ENCODE measurements at regions not wholly inside any gene's neighbourhood (a gene's known extent, or its start where the extent isn't known, plus 50 kb on each side); places are given as distances from the start of the nearest gene placed in this dataset.

DNA sequence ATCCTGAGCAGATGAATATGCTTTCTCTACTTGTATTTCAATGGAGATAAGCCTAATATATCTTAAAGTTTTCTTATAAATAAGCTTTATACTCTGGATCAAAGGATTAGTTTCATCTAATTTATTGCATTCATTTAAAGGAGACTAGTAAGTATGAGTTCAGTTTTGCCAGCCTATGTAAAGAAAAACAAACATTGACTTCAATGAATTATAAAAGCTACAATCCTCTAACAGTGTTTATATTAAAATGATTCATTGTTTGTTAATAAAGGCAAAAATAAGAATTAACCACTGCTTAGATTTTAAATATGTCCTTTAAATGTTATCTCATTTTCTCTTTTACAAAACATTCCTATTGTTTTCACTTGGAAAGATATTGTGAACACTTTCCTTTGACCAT, 566.0 kb downstream of the EPHA4 start:
- no peak overlapping the region for H3K4me3 ChIP-seq (ENCODE audit: low read depth, low read length)
- TF ChIP-seq, protein P1, sequence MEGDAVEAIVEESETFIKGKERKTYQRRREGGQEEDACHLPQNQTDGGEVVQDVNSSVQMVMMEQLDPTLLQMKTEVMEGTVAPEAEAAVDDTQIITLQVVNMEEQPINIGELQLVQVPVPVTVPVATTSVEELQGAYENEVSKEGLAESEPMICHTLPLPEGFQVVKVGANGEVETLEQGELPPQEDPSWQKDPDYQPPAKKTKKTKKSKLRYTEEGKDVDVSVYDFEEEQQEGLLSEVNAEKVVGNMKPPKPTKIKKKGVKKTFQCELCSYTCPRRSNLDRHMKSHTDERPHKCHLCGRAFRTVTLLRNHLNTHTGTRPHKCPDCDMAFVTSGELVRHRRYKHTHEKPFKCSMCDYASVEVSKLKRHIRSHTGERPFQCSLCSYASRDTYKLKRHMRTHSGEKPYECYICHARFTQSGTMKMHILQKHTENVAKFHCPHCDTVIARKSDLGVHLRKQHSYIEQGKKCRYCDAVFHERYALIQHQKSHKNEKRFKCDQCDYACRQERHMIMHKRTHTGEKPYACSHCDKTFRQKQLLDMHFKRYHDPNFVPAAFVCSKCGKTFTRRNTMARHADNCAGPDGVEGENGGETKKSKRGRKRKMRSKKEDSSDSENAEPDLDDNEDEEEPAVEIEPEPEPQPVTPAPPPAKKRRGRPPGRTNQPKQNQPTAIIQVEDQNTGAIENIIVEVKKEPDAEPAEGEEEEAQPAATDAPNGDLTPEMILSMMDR (IDR thresholded peaks at IDR 0.05; ENCODE audit: borderline replicate concordance, insufficient read depth, low read depth, low read length): no peak

DNA sequence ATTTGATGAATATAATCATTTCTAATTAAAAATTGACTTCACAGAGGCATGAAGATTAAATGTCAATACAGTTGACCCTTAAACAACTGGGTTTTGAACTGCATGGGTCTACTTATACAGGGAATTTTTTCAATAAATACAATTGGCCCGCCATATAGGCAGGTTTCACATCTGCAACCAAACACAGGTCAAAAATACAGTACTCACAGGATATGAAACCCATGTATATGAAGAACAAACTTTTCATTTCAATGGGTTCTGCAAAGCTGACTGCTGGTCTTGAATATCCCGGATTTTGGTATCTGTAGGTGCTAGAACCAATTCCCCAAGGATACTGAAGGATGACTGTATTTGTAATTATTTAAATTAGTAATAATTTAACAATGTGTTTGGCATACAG, 555.6 kb downstream of the EPHA4 start:
- H3K4me3 ChIP-seq (ENCODE audit: low read depth, low read length): no peak overlapping the region
- TF ChIP-seq, protein P1 (IDR thresholded peaks at IDR 0.05; ENCODE audit: borderline replicate concordance, insufficient read depth, low read depth, low read length): no peak

DNA sequence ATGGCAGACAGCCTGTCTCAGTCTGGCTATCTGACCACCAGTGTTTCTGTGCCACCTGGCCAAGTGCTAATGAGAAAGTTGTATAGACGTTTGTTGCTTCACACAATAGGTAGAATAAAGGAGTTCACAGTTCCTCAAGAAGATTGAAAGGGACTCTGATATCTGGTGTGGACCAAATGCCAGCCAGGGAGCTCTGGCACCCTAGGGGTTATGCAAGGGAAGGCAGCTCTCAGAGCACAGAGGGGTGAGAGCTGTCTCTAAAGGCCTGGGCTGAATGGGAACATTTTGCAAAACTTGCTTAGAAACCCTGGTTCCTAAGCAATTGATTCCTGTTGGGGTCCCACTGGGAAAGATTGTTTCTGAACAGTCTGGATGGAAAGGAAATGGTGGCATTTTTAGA, 553.8 kb downstream of the EPHA4 start:
- TF ChIP-seq, protein P1 (IDR thresholded peaks at IDR 0.05; ENCODE audit: borderline replicate concordance, insufficient read depth, low read depth, low read length): no peak

DNA sequence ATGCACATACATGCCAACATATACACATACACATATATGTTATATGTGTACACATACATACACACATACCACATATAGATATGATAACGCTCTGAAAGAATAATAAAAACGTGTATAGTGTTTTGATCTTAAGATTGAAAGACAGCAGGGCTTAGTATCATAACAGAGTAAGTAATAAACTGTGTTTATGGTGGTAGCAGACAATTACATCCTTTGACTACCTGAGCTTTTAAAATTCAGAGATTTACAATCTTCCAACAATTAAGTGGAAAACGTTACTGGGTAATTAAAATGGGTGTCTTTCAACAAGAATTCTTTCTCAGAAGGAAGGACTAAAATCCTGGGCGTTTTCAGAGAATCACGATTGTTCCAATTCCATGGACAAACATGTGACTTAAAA, 552.4 kb downstream of the EPHA4 start:
- TF ChIP-seq, protein P1 (IDR thresholded peaks at IDR 0.05; ENCODE audit: borderline replicate concordance, insufficient read depth, low read depth, low read length): no peak
- H3K4me3 ChIP-seq (ENCODE audit: low read depth, low read length): no peak overlapping the region

More for the DNA sequence above, 553.8 kb downstream of the EPHA4 start:
- H3K4me3 ChIP-seq (ENCODE audit: low read depth, low read length): no peak overlapping the region

DNA sequence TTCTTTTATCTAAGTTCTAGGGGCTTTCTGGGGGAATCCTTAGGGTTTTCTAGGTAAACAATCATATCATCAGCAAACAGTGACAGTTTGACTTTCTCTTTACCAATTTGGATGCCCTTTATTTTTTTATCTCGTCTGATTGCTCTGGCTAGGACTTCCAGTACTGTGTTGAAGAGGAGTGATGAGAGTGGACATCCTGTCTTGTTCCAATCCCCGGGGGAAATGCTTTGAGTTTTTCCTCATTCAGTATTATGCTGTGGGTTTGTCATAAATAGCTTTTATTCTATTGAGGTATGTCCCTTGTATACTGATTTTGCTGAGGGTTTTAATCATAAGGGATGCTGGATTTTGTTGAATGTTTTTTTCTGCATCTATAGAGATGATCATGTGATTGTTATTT, 549.5 kb downstream of the EPHA4 start:
- TF ChIP-seq, protein P1 (IDR thresholded peaks at IDR 0.05; ENCODE audit: borderline replicate concordance, insufficient read depth, low read depth, low read length): no peak
- H3K4me3 ChIP-seq (ENCODE audit: low read depth, low read length): no peak overlapping the region

DNA sequence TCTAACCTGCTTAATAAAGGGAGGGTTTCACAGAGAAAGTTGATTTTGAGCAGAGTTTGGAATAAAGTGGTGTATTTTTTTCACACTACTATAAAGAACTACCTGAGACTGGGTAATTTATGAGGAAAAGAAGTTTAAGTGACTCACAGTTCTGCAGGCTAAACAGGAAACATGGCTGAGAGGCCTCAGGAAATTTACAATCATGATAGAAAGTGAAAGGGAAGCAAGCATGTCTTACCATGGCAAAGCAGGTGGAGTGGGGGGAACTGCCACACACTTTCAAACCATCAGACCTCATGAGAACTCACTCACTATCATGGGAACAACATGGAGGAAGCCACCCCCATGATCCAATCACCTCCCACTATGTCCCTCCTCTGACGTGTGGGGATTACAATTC, 546.7 kb downstream of the EPHA4 start:
- TF ChIP-seq, protein P1 (IDR thresholded peaks at IDR 0.05; ENCODE audit: borderline replicate concordance, insufficient read depth, low read depth, low read length): no peak
- H3K4me3 ChIP-seq (ENCODE audit: low read depth, low read length): no peak overlapping the region

DNA sequence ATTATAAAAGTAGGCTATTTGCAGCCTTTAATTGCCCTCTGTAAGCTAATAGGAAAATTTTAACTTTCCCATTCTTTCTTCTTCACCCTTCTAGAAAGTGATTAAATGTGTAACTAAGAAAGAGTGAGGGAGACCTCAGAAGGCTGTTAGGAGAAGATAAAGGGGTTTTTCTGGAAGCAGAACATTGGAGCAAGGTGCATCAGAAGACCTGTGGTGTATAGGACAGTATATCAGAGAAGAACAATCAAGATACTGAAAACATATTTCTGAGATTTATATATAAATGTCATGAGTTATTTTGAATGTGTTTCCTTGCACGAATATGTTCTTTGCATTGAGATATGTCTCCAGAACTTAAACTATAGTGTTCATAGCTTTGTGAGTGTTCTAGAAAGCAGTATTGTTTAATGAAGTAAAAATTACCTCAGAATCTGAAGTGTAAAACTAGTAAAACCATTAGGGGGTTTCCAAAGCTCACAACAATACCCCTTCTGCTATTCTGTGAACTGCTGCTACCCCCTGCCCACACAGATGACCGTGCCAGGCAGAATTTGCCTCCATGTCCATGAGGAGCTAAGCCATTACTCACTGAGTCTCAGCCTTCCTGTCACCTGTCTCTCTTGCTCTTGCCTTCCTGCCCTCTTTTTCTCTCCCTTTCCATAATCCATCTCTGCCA, 537.9 kb downstream of the EPHA4 start:
- TF ChIP-seq, protein P1 (IDR thresholded peaks at IDR 0.05; ENCODE audit: borderline replicate concordance, insufficient read depth, low read depth, low read length): no peak
- no peak overlapping the region for H3K4me3 ChIP-seq (ENCODE audit: low read depth, low read length)

Data from GM12875 (cell line).